GM18867 (cell line): ENCODE measurements at regions not wholly inside any gene's neighbourhood (a gene's known extent, or its start where the extent isn't known, plus 50 kb on each side); places are given as distances from the start of the nearest gene placed in this dataset.

Source experiments
- ATAC-seq: cut with Tn5 transposase; IDR thresholded peaks from one replicate; pipeline ENCODE4 v1.9.1; 2021; ENCODE audit warnings: mild to moderate bottlenecking, moderate library complexity; ENCODE audit not compliant: unreplicated experiment

GRCh38 chr6:129778793-129779192 is 68.8 kb upstream of the ARHGAP18 start:
- no peak for ATAC-seq

GRCh38 chr6:129777371-129777770 is 67.4 kb upstream of the ARHGAP18 start:
- no peak for ATAC-seq

- no peak for ATAC-seq
These were observed 66.8 kb upstream of the ARHGAP18 start for GRCh38 chr6:129776542-129777330.

GRCh38 chr6:129774697-129775447 is 64.9 kb upstream of the ARHGAP18 start:
- peak; percentile 52 for ATAC-seq

GRCh38 chr6:129773304-129773703 is 63.3 kb upstream of the ARHGAP18 start:
- no peak for ATAC-seq

- ATAC-seq = no peak
These were observed 61.7 kb upstream of the ARHGAP18 start for GRCh38 chr6:129771678-129772077.

GRCh38 chr6:129767776-129768485 is 58.0 kb upstream of the ARHGAP18 start:
- ATAC-seq = no peak

GRCh38 chr6:129766959-129767728 is 57.2 kb upstream of the ARHGAP18 start:
- ATAC-seq = peak; percentile 88

- ATAC-seq = no peak
These were observed 54.9 kb upstream of the ARHGAP18 start for GRCh38 chr6:129764761-129765407.

GRCh38 chr6:129759796-129760605 is 50.0 kb upstream of the ARHGAP18 start:
- no peak for ATAC-seq
